PC-9 (cell line): ENCODE measurements at regions not wholly inside any gene's neighbourhood (a gene's known extent, or its start where the extent isn't known, plus 50 kb on each side); places are given as distances from the start of the nearest gene placed in this dataset.

ENCODE experiments used
- CTCF ChIP-seq: fragments of 200-600 bp; sonication (generic); conservative IDR thresholded peaks from 2 replicates; pipeline ENCODE4 v1.6.1; 2017; ENCODE audit warnings: mixed run types, antibody characterized with exemption, mild to moderate bottlenecking, moderate library complexity
- EZH2 ChIP-seq: fragments of 200-600 bp; sonication (generic); IDR thresholded peaks from 2 replicates; pipeline ENCODE4 v1.8.0; 2017; ENCODE audit warnings: antibody characterized with exemption, low read depth

GRCh38 chr4:106671716-106672115 lies 303.1 kb upstream of the GIMD1 start:
- TF ChIP-seq CTCF, result no peak
- TF ChIP-seq EZH2, result no peak
